ENCODE measurements at regions not wholly inside any gene's neighbourhood (a gene's known extent, or its start where the extent isn't known, plus 50 kb on each side); places are given as distances from the start of the nearest gene placed in this dataset.

- DNase-seq (ENCODE audit: low spot score), result no peak
- TF ChIP-seq, protein P1, sequence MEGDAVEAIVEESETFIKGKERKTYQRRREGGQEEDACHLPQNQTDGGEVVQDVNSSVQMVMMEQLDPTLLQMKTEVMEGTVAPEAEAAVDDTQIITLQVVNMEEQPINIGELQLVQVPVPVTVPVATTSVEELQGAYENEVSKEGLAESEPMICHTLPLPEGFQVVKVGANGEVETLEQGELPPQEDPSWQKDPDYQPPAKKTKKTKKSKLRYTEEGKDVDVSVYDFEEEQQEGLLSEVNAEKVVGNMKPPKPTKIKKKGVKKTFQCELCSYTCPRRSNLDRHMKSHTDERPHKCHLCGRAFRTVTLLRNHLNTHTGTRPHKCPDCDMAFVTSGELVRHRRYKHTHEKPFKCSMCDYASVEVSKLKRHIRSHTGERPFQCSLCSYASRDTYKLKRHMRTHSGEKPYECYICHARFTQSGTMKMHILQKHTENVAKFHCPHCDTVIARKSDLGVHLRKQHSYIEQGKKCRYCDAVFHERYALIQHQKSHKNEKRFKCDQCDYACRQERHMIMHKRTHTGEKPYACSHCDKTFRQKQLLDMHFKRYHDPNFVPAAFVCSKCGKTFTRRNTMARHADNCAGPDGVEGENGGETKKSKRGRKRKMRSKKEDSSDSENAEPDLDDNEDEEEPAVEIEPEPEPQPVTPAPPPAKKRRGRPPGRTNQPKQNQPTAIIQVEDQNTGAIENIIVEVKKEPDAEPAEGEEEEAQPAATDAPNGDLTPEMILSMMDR (IDR thresholded peaks at IDR 0.05; ENCODE audit: extremely low read depth, missing control alignments), result no peak
Measured at GRCh38 chr3:178189854-178190253, 346.4 kb upstream of the KCNMB2 start.

DNA sequence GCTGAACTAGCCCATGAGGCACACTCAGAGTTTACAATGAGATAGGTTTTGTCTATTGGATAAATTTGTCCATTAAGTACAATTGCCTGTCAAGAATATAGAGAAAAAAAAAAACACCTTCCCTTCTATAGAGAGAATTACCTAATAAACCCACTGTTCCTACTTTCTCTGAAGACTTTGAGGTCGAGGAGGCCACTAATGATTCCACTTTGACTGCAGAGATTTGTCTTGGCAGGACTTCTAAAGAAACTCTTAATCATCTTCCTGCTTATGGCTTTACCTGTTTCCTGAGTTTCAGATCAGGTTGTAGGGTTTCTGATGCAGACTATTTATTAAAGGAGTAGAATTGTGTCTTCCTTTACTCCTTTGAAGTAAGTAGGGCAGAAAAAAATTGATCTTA lies 342.4 kb upstream of the KCNMB2 start:
- no peak for DNase-seq (ENCODE audit: low spot score)
- TF ChIP-seq, protein P1 (IDR thresholded peaks at IDR 0.05; ENCODE audit: extremely low read depth, missing control alignments), result no peak

- TF ChIP-seq, protein P1 (IDR thresholded peaks at IDR 0.05; ENCODE audit: extremely low read depth, missing control alignments), result no peak
- DNase-seq (ENCODE audit: low spot score), result no peak
Measured at GRCh38 chr3:178194539-178194938, 341.7 kb upstream of the KCNMB2 start.

GRCh38 chr3:178195824-178196223 lies 340.4 kb upstream of the KCNMB2 start:
- TF ChIP-seq, protein P1 (IDR thresholded peaks at IDR 0.05; ENCODE audit: extremely low read depth, missing control alignments), result no peak
- no peak for DNase-seq (ENCODE audit: low spot score)

GRCh38 chr3:178198329-178198728 lies 337.9 kb upstream of the KCNMB2 start:
- no peak for DNase-seq (ENCODE audit: low spot score)
- TF ChIP-seq, protein P1 (IDR thresholded peaks at IDR 0.05; ENCODE audit: extremely low read depth, missing control alignments), result no peak

DNA sequence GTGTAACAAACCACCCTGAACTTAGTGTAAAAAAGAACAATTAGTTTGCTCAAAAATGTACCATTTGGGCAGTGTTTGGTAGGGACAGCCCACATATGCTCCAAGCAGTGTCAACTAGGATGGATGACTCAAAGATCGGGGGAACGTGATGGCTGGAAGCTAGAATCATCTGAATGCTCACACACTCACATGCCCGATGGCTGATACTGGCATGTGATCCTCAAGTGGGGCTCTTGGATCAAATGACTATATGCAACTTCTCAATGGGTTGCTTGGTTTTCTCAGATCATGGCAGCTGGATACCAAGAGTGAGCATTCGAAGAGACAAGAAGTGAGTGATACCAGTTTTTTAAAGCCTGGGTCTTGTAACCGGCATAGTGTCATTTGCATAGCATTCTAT lies 335.9 kb upstream of the KCNMB2 start:
- TF ChIP-seq, protein P1 (IDR thresholded peaks at IDR 0.05; ENCODE audit: extremely low read depth, missing control alignments), result no peak
- no peak for DNase-seq (ENCODE audit: low spot score)

DNA sequence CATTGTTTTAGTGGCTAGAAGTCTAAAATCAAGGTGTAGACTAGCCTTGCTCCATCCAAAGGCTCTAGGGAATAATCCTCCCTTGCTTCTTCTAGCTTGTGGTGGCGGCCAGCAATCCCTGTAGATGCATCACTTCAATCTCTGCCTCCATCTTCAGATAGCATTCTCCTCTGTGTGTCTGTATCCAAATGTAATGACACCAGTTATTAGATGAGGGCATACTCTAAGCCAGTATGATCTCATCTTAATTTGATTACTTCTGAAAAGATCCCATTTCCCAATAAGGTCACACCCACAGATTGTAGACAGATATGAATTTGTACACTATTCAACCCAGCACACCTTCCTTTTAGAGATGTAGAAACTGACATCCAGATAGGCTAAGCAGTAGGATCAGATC lies 334.5 kb upstream of the KCNMB2 start:
- TF ChIP-seq, protein P1 (IDR thresholded peaks at IDR 0.05; ENCODE audit: extremely low read depth, missing control alignments), result no peak

More for the DNA sequence above, 334.5 kb upstream of the KCNMB2 start:
- no peak for DNase-seq (ENCODE audit: low spot score)
